Activated CD4-positive, alpha-beta T cell treated with anti-CD3 and anti-CD28 coated beads for 1 hour (primary cell): ENCODE measurements at regions not wholly inside any gene's neighbourhood (a gene's known extent, or its start where the extent isn't known, plus 50 kb on each side); places are given as distances from the start of the nearest gene placed in this dataset.

Experiments used
- DNase-seq: peaks from one replicate; pipeline ENCODE4 v3.0.0-alpha.2; 2020

DNA sequence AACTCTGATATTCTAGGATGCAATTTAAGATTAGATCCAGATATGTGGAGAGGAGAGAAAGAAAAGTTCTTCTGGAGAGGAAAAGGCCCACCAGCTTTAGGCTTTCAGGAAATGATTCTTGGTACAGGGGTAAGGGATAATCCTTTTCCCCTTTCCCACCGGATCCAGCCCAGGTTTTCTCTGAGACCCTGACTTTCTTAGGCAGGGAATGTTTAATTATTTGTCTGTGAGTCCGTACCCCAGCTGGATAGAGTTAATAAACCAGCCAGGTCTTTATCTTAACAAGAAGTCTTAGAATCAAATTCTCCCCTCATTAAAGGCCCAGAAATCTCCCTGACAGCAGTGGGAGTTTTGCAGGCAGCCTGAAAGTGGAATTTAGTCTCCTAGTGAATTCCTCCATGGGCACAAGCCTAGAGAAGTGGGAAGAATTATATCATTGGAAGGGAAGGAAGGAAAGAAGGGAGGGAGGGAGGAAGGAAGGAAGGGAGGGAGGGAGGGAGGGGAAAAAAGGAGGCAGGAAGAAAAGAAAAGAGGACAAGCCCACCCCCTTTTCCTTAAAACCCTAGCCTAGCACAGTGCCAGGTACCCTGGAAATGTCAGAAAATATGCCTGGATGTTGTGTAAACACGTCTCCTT, 189.0 kb downstream of the PLPP3 start:
- no peak for DNase-seq

DNA sequence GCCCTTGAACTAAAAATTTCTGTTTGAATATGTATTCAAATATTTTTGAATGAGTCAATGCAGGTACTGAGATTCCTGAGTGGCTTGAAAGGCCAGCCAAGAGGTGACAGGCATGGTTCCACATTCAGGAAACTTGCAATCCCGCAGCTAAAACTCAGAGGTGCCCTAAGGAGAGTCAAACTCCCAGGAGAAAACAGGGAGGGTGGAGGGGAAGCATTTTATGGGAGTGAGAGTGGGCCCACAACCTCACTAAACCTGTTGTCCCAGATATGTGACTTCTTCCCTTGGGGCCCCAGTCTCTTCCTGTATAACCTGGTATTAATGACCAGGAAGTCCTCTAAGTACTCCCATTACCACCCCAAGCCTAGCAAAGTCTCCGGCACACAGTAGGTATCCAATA, 189.6 kb downstream of the PLPP3 start:
- no peak for DNase-seq

DNA sequence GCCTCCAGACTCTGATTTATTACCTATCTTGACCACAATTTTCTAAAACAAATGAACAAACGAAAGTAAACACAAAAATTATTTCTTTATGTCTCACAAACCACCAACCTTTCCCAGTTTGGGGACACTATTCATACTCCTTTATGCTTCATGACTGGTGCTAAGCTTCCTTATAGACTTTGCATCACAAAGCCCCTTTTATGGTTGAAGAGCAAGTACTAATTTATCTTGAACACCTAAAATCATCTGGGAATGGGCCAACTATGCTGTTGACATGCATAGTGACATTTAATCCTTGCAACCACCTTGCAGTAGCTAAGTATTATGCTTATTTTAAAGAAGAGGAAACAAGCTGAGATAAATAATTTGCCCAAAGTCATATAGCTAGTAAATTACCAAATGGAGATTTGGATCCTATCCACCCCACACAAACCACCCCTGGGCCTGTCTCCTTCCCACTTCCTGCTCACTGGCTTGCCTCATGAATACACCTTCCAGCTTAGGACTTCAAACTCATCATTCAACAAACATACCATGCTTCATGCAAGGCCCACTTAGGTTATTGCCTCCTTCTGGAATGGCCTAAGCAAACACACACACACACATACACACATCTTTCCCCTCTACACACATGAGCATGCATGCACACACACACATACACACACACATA, 192.2 kb downstream of the PLPP3 start:
- DNase-seq, result no peak

DNA sequence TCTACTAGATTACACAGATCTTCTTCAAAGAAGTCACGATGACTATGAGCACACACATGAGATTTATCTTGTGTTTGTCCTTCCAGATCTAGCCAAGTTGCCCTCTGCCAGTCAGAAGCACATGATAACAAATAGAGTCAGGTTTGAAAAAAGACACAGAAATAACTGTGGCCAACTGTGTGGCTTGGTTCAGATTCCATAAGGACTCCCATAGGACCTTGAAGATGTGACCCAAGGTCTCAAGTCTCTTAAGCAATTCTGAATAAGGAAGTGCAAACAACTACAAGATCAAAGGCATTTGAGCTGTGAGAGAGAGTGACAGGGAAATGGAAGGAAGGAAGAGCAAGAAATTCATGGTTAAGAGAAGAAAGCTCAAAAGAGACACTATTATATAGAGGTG, 194.0 kb downstream of the PLPP3 start:
- DNase-seq, result no peak

DNA sequence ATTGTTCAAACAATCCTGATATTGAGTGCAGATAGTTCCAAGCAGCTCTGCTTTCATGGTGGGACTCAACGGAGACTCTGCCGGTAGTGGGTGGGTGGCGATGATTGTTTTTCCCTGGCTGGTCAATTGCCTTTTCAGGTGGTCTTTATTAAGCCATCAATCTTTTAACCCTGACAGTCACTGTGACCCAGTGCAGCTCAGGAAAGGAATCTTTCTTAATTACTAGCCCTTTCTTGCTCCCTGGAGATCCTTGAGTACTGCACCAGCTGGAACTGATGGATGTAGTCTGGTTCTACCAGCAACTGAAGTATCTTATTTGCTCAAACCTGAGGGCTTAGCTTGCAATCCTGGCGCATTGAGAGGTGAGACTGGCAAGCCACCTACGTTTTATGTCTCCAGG, 196.4 kb downstream of the PLPP3 start:
- no peak for DNase-seq

DNA sequence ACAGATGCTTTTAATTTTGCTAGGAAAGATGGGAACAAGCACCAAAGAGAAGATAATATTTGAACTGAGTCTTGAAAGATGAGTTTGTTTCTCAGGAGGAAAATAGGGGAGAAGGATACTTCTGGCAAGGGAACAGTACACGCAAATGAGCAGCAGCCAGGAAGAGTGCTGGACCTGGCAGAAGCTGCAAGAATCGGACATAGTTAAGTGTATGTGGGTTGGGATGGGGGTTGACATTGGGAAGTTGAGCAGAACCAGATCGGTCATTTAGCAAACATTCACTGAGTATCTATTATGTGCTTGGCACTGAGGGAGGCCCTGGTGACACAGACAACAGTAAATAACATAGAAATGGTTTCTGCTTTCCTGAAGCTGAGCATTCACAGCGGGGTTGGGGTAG, 198.8 kb downstream of the PLPP3 start:
- no peak for DNase-seq

DNA sequence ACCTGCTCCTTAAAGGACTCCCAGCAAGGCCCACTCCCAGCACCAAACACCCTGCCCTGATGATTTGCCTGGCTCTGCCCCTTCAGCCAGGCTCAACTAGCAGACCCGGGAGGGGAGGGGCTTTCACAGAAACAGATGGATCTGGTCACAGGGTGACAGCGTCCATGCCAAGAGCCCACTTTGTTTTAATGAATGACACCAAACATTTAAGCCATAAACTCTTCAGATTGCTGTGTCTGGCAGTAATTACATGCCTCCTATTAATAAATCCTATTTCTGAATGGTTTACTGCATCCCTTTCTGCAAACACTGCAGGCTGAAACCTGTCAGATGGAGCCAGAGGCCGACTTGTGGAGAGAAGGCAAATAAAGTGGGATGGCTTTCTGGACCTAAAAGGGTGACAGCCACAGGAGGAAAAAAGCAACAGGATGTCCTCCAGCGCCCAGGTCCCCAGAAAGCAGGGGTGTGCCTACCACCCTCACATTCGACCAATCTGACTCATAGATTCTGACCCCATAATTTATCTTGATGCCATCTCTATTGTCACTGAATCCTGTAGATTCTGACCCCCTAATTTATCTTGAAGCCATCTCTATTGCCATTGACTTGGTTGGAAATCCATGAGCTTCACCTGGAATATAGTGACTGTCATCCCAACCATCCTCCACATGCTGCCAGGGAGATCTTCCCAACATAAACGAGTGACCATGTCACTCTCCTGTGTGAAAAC, 200.9 kb downstream of the PLPP3 start:
- no peak for DNase-seq

DNA sequence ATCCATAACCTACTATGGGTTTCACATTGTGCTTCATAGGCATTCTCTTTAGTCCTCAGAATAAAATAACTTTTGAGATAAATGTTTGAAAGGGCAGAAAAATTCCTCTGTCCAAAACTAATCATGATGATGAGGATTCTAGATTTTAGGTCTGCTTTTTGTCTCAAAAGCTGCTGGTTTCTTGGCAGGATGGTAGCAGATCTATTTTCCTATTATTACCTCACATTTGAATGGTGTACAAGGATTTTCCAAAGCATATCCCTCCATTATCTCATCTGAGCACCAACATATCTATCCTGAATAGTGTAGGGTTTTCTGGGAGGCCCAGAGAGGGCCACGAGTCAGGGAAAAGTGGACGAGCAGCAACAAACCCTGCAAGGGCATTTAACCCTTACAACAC, 201.9 kb downstream of the PLPP3 start:
- no peak for DNase-seq

DNA sequence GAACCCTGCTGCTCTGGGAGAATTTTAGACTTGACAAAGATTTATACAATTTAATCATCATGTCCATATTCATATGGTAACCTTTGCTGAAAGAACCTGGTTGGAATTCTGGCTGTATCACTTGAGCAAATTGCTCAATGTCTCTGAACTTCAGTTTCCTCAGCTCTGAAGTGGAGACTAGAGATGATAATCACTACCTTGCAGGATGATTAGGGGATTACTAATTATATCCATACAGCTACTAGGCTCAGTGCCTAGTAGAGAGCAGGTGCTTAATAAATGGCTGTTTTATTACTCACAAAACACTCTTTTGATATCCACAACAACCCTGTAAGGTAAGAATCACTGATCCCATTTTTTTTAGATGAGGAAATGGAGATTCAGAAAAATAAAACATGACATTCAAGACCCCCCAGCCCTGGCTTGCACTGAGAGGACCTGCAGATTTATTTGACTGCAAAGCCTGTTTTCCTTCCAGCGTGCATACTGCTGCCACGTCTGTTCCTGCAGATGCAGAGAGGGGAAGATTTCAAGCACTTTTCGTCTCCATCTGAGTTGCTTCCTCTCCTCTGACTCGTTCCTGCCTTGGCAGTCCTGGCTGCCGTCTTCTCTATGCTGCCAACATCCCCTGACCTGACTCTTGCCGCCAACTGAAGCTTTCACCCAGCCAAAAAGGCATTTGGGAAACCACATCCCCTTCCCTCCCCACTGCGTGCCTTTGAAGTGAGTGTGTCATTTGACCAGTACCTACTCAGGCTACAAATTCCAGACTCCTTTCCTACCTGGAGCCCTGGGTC, 203.0 kb downstream of the PLPP3 start:
- no peak for DNase-seq

DNA sequence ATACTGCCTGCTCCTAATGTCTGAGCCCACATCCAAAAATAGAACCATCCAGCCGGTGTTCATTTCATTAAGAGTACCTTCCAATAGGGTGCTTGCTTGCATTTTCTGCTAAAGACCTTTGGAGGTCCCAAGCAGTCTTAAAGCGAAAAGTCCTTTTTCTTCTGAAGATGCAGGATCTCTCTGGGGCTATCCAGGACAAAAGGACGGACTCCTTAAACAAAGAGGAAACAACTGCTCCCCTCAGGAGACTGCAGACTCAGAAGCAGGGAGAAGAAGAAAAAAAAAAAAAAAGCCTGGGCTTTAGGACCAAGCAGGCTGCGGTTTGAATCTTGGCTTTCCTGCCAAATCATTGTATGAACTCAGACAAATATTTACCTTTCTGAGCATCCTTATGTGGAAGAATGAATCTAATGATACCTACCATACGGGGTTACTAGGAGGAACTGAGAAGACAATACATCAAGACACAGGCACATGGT, 204.0 kb downstream of the PLPP3 start:
- DNase-seq, result no peak

DNA sequence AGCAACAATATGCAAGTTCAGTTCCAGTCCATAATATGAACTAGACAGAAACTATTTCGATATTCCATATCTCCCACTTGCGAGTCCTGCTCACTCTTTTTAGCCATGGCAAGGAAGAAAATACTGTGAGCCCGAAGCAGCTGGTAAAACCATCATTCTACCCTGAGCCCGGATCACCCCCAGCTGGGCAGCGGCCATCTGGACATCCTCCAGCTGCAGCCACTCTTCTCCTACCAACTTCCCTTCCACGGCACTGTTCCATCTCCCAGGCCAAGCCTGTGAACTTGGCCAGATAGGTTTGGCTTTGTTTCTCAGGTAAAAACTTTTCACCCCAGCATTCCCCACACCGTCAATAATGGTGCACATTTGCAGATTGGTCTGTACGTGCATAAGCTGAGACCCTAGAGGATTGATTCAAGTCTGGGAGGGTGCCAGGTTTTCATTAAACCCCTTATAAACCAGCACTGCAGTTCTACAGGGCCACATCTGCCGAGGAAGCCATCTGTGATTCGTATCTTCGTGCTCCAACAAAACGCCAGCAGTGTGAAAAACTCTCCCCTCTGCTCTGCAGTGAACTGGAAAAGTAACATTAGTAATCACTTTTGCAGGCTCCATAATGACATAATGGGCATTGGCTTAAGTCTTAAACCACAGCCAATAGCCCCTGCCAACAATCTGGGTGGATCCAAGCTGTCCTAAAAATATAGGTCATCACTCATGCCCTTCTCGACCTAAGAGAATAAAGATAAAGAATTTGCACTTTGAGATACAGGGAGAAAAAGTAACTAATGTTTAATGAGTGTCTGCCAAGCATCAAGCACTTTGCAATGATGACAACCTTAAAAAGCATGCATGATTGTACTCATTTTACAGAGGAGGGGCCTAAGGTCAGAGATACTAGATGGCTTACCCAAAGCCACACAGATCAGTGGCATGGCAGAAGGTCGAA, 205.1 kb downstream of the PLPP3 start:
- DNase-seq, result no peak

DNA sequence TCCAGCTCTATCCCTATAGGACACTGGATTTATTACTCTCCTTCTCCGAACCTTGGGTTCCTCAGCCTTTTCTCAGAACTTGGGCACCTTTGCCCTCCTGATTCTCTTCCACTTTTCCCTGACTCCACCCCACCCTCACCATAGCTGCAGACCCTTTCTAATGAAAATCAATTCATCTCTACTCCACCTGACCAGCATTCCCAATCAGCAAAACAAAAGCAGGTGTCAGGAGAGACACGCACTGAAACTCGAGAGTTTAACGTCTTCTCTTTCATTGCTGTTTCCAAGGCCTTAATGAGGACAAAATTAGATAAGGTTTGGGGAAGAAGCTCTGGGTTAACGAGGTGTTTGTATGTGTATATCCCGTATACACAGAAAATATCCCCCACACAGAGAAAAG, 208.8 kb downstream of the PLPP3 start:
- no peak for DNase-seq

DNA sequence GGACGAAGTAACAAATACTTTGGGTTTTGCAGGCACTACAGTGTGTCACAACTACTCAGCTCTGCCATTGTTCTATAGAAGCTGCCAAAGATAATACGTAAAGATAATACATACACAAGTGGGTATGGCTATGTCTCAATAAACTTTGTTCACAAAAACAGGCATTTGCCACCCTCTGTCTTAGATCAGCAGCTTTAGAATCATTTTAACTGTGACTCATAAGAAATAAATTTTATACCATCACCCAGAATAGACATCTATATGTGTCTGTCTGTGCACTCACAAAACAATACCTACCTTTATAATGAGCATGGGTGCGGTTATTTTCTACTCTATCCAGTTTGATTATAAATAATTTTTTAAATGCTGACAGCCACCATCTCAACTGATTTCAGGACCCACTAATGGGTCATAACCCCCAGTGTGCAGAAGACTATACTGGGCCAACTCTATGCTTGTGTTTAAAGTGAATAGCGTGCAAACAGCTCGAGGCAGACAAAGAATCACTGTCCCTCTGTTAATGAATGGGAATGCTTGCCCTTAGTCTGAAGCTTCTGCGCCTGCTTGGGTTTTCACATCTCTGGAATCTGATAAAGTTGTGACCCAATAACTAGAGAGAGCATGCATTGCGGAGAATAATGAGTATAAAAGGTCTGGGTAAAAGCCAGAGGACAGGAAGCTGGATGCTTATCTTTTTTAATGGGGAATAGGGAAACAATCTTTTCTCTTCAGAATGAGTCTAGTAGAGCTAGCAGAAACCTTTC, 216.2 kb downstream of the PLPP3 start:
- DNase-seq, result no peak

DNA sequence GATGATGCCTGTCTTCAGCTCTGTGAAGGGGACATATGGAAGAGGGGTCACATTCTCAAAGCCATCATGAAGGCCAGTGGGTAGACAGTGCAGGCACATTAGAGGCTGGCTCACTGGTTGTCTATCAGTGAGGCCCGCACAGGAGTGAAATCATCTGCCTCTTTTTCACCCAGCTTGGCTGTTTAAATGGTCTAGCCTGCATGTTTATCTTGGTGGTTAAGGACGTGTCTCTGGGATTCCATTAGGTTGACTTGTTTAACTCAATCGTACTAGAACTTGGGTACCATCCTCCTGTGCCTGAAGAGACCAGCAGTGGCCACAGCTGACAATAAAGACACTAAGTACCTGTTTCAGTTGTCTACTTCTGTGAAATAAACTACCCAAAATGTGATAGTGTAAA, 219.3 kb downstream of the PLPP3 start:
- DNase-seq, result no peak

DNA sequence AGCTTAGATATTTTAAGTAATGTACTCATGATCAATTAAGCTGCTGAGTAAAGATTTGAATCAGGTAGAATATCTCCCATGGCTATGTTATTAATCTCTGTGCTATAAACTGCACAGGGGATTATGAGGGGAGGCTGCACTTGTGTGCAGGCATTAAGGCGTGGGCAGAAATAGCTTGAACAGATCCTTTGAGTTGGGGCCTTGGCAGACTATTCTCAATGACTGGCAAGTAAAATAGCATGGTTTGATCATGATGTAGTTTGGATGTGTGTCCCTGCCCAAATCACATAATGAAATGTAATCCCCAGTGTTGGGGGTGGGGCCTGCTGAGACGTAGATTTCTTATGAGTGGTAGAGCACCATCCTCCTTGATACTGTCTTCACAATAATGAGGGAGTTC, 220.3 kb downstream of the PLPP3 start:
- no peak for DNase-seq

DNA sequence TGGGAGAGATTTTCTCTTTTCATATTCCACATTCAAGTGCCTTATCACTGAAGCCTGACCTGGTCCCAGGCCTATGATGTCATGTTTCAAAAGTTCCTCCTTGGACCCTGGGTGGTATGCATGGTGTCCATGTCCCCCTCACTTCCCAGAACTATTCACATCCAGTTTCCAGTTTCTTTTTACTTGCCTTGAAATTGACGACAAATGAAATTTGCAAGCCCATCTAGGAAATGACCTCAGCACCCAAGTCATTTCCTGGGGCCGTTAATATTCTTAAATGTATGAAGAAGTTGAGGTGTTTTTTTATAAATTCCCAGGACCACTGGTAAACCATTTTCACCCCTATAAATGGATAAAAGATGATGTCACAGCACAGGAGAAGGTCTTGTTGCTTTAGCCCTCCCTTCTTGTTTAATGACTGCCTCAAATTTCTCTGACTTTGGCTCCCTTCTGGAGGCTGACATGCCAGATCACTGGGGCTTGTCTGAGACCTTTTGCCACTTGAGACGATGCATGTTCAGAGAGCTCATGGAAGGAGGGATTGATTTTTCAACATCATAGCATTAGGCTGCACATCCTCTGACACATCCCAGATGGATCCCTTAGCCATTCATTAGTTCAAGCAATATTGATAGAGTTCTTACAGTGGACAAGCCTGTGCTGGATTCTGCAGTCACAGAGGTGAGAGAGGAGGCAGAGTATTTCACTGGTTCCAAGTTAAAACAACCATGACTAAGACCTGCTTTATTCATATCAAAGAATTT, 221.3 kb downstream of the PLPP3 start:
- no peak for DNase-seq

DNA sequence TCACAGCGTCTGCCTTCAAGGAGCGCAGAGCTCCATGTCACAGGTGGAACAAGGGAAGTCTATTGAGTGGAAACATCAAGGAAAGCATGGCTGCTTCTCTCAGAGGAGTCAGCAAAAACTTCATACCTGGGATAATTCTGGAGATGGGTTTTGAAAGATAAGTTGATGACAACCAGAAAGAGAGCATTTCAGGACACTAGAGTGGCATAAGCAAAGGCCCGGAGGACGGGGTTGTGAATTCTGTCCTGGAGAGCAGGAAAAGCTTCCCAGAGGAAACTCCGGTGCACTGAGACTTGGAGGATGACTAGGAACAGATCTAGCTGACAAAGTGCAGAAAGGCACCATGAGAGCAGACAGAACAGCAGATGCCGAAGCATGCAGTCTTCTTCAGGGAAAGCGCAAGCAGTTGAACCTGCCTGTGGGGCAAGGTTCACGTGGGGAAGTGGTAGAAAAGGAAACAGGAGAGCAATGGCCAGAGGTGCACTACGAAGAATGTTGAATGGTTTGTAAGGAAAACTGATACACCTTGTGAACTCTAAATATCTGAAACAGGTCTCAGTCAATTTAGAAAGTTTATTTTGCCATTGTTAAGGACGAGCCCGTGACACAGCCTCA, 222.9 kb downstream of the PLPP3 start:
- DNase-seq, result no peak

DNA sequence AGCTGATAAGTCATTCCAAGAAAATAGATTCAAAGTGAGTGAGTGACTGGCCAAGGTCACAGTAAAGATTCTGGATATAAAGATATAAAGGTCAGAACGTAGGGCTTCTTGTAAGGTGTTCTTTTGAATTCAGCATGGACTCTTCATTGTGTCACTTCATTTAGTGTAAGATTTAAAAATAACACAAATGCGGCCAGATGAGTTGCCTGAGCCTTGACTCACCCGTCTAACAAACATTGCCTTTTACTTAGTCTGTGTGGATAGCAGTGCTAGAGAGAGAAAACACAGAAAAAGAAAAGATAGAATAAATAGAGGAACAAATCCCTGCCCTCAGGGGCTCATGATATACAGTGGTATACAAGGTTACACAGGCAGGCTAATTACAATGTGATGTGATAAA, 223.4 kb downstream of the PLPP3 start:
- DNase-seq, result no peak

DNA sequence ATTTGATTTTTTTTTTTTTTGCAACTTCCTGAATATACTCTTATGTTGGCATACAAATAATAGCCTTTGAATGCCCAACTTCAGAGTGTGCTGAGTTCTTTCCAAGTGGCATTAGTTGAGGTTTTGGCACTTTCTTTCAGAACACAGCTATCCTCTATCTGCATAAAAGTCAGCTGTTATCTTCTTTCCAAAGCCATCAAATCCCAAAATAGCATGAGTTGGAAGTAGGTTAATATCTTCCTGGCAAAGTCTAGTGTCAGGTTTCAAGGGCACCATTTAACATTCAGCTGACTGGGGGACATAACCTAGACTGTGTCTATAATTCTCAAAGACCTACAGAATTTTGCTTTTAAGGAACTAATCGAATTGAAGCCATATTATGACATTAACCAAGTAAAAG, 223.9 kb downstream of the PLPP3 start:
- no peak for DNase-seq

DNA sequence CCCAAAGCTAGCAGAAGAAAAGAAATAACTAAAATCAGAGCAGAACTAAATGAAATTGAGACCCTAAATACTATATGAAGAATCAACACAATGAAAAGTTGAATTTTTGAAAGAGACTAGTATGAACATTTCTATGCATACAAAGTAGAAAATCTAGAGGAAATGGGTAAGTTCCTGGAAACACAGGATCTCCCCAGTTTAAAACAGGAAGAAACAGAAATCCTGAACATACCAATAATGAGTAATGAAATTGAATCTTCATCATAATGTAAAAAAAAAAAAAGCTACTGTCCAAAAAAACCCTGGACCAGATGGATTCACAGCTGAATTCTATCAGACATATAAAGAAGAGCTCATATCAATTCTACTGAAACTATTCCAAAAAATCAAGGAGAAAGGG, 233.5 kb downstream of the PLPP3 start:
- DNase-seq, result no peak
